HG03103 (cell line): ENCODE measurements at regions not wholly inside any gene's neighbourhood (a gene's known extent, or its start where the extent isn't known, plus 50 kb on each side); places are given as distances from the start of the nearest gene placed in this dataset.

Experiments
- ATAC-seq: cut with Tn5 transposase; IDR thresholded peaks from one replicate; pipeline ENCODE4 v1.9.1; 2021; ENCODE audit warnings: low read depth; ENCODE audit not compliant: unreplicated experiment

DNA sequence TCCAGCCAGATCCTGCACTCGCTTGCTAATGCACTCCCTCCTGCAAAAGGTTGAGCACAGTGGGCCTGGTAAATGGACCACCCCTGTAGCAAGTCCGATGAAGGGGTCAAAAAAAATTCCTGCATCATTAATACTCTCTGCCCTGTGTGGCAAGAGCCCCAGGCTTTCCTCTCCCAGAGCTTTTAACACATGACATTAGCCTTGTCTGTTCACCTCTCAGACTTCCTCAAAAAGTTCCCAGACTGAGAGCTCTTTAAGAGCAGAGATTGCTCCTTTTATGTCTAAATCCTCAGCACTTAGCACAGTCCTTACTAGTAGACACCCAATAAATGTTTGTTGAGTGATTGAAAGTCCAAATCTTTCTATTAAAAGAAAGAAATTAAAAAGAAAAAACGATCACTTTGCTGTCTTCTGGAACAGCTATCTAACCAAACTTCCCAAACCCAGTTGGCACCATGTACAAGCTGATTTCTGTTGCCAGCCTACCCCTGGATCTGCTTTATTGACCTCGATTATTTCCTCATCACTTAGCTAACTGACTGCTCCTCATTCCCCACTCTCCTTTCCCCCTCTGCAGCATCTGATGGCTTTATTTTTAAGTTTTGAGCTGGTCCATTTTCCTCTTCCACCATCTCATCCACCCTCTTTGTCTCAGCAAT lies 209.8 kb downstream of the ENC1 start:
- ATAC-seq: no peak

- ATAC-seq: no peak
Observed at GRCh38 chr5:74429495-74429894, 211.0 kb downstream of the ENC1 start.

DNA sequence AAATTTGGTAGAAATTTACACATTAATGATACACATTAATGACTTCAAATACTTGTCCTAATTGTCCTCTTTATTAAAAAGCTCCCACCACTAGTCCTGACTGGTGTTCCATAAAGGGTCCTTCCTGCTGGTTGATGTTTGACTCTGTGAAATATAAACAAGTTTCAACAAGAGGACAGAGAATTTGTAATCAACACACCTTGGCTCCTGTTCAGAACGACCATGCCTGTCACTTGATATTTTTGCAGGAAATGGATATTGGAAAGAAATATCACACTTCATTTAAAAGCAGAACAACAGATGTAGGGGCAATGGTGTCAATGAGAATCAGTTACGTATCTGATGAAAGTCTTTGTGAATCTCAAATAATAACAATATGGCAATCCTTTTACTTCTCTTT lies 211.7 kb downstream of the ENC1 start:
- no peak for ATAC-seq

- no peak for ATAC-seq
Observed at GRCh38 chr5:74428275-74428674, 212.3 kb downstream of the ENC1 start.

DNA sequence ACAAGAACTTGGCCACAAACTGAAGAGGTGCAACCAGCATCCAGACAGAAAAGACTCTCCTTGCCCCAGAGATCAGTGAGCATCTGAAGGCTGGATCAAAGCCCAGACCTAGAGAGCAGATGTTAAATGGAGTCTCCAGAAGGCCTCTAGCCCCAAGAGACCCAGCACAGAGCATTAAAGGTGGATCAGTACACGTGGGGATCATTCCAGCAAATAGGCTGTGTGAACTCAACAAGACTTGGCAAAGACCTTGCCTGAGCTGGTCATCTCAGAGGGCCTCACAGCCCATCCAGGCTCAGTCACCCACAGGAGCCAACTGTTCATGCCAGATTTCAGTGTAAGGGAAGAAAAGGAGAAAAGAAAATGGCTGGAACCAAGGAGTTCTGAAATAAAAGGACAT lies 214.0 kb downstream of the ENC1 start:
- no peak for ATAC-seq

DNA sequence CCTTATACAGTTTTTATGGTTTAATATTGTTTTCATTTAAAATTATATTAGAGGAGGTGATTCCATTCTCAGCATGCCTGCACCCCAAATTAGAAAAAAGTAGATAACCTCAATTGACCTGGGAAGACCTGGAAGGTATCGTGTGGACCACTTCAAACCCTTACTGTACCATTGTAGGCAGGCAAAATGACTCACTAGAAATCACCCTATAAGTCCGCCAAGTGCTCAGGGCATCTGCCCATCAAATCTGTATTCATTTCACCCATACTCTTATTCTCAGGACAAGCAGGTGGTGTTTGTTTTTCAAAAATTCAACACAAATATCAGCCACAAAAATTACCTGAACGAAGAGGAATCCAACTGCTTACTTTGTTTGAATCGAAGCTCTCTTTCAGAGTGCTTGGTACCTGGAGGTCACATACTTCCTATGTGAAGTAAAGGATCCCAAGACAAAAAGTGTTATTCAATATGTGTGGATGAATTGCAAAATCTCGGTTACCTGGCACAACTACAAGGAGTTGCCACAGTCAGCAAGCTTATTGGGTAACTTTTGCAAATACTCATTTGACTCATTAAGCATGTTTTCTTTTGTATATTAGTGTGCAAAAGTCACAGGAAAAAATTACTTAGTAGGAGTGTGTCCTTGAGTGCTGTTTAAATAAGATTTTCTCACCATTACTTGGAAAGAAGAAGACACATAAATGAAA lies 216.2 kb downstream of the ENC1 start:
- no peak for ATAC-seq

GRCh38 chr5:74423383-74423782 lies 217.1 kb downstream of the ENC1 start:
- ATAC-seq: no peak

DNA sequence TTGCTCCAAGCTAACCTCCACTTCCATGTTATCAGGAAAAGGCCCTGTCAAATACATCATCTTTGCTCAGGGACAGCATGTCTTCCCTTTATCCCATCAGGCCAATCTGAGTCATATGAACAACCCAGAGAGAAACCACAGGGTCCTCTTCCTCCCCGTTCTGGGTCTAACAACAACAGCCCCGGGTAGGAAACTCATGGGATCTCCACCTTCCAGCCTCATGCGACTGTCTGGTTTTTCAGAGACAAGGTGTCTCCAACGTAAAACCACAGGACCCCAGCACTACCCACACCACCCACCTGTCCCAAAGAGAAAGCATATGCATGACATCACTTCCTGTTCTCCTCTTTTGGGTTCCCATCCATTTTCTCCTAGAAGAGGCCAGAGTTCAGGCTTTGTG lies 217.9 kb downstream of the ENC1 start:
- no peak for ATAC-seq

- no peak for ATAC-seq
Observed at GRCh38 chr5:74422030-74422429, 218.5 kb downstream of the ENC1 start.

GRCh38 chr5:74421377-74421776 lies 219.2 kb downstream of the ENC1 start:
- no peak for ATAC-seq

GRCh38 chr5:74420947-74421346 lies 219.6 kb downstream of the ENC1 start:
- no peak for ATAC-seq

- no peak for ATAC-seq
Observed at GRCh38 chr5:74420220-74420619, 220.3 kb downstream of the ENC1 start.

- no peak for ATAC-seq
Observed at GRCh38 chr5:74419468-74419867, 221.1 kb downstream of the ENC1 start.

GRCh38 chr5:74418709-74419108 lies 221.8 kb downstream of the ENC1 start:
- ATAC-seq: no peak

- no peak for ATAC-seq
Observed at GRCh38 chr5:74418261-74418660, 222.3 kb downstream of the ENC1 start.

DNA sequence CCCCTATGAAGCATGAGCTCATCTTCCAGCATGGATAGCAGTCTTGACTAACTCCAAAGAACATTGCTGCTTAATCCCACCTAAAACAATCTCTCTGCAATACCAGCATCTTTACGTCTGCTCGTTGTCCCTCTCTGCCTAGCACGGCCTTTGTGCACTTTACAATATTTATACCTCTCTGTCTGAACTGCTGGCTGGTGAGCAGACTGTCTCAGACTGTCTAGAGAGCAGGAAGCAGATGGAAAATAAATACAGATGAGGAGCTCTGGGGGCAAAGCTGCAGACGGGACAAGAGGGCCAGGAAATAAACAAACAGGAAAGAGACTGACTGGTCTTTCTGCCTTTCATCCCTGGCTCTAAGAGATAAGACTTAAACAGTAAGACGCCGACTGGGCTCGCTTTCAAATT lies 224.8 kb downstream of the ENC1 start:
- ATAC-seq: no peak

GRCh38 chr5:74414228-74414627 lies 226.3 kb downstream of the ENC1 start:
- ATAC-seq: no peak

DNA sequence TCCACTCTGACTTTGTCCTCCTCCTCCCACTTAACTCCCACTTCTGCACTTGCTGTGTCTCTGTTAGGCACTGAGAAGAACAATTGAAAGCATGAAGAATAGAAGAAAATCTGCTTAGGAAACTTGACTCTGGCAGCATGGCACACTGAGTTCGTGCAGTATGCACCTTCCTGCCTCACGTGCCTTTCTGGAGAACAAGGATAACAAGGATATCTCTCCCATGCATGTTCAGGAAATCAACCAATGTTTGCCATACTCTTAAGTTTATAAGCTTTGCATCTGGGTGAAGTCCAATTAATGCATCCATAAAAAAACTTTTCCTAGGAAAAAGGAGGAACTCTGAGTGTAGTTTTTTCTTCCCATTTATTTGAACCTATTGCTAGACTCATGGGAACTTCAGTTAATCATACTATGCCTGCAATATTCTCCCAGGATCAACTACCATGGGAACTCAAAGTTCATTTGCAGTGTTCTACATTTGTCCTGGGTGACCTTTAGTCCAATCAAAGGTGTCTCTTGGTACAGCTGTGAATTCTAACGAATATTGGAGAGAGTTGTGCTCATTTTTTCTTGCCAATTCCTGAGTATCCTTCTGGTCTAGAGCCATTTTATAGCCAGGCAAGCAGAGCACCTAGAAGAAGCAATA lies 227.0 kb downstream of the ENC1 start:
- no peak for ATAC-seq

GRCh38 chr5:74412066-74412465 lies 228.5 kb downstream of the ENC1 start:
- no peak for ATAC-seq

DNA sequence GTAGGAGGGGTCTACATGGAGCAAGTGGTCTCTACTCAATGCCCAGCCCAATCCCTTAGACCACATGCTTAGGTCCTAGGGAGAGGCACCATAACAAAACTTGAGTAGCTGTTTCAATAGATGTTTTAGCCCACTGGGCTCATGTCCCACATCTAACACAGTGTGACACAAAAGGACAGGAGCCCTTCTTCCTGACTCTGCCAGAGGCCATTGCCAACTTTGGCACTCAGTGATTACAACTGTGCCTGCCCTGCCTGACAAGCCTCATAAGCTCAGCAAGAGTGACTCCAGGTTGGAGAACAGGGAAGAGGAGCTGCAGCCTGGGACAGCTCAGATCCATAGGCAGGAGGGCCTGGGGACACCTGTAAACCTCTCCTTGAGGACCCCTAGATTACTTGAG lies 230.8 kb downstream of the ENC1 start:
- no peak for ATAC-seq

DNA sequence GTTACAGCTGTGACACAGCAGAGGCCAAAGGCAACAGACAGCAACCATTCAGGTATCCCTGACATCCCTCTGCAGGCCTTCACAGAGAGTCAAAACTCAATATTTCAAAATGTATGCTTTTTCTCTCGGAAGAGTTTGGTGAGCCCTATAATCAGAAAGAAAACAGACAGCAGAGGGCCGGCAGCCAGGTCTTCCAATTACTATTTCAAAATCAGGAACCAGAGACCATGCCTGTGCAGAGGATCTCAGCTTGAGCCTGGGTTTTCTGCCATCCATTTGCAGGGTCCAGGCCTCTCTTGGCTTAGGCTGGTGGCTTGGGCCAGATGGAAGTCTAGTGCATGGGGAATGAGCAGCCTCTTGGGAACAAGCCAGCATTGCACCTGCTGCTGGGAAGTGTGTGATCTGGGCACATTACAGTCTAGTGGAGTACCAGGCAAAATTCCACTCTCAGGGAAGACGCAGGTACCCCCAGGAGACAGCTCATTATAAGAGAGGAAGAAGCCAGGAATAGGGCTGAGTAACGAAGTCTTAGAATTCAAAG lies 231.3 kb downstream of the ENC1 start:
- no peak for ATAC-seq
